ENCODE measurements at regions not wholly inside any gene's neighbourhood (a gene's known extent, or its start where the extent isn't known, plus 50 kb on each side); places are given as distances from the start of the nearest gene placed in this dataset.
"Not testable (repeated sequence)": the region's sequence is repeated elsewhere in the genome, so short reads cannot be mapped to it uniquely, and the experiment has no call there.

DNA sequence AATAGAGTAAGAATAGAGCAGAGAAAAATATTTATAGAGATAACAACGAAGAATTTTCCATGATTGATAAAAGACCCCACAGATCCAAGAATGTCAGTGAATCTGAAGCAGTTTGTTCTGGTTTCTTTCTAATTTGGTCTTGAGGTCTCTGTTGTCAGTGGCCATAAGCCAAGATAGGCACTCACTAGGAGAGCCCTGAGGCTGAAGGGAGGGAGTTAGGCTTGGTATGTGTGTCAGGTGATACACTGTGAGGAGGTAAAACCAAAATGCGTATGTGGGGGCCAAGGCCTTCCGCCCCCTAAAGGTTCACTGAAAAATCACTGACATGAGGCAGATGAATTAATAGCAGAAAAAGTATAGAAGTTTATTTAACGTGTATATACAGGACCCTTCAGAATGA lies 382.3 kb upstream of the HTR2C start:
- DNase-seq (ENCODE audit: low read depth) = no peak
- H3K4me3 ChIP-seq (ENCODE audit: low read length) = no peak overlapping the region
- TF ChIP-seq, protein P1, sequence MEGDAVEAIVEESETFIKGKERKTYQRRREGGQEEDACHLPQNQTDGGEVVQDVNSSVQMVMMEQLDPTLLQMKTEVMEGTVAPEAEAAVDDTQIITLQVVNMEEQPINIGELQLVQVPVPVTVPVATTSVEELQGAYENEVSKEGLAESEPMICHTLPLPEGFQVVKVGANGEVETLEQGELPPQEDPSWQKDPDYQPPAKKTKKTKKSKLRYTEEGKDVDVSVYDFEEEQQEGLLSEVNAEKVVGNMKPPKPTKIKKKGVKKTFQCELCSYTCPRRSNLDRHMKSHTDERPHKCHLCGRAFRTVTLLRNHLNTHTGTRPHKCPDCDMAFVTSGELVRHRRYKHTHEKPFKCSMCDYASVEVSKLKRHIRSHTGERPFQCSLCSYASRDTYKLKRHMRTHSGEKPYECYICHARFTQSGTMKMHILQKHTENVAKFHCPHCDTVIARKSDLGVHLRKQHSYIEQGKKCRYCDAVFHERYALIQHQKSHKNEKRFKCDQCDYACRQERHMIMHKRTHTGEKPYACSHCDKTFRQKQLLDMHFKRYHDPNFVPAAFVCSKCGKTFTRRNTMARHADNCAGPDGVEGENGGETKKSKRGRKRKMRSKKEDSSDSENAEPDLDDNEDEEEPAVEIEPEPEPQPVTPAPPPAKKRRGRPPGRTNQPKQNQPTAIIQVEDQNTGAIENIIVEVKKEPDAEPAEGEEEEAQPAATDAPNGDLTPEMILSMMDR (conservative IDR thresholded peaks at IDR 0.05; ENCODE audit: low read length) = no peak

- TF ChIP-seq, protein P1 (conservative IDR thresholded peaks at IDR 0.05; ENCODE audit: low read length) = no peak
- no peak overlapping the region for H3K4me3 ChIP-seq (ENCODE audit: low read length)
- no peak for DNase-seq (ENCODE audit: low read depth)
These were observed 402.7 kb upstream of the HTR2C start for GRCh38 chrX:114181195-114181594.

- TF ChIP-seq, protein P1 (conservative IDR thresholded peaks at IDR 0.05; ENCODE audit: low read length) = no peak
- DNase-seq (ENCODE audit: low read depth) = no peak
- H3K4me3 ChIP-seq (ENCODE audit: low read length) = no peak overlapping the region
These were observed 405.8 kb upstream of the HTR2C start for GRCh38 chrX:114178126-114178525.

DNA sequence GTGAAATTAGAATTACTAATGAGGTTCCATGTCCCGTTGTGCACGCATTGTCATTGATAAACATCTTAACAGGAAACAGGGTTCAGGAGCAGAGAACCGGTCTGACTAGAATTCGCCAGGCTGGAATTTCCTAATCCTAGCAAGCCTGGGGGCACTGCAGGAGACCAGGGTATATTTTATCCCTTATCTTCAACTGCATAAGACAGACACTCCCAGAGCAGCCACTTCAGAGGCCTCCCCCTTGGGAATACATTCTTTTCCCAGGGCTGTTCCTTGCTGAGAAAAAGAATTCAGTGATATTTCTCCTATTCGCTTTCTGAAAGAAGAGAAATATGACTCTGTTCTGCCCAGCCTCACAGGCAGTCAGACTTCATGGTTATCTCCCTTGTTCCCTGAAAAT lies 416.6 kb upstream of the HTR2C start:
- not testable (repeated sequence) for H3K4me3 ChIP-seq (ENCODE audit: low read length); DNase-seq (ENCODE audit: low read depth)

DNA sequence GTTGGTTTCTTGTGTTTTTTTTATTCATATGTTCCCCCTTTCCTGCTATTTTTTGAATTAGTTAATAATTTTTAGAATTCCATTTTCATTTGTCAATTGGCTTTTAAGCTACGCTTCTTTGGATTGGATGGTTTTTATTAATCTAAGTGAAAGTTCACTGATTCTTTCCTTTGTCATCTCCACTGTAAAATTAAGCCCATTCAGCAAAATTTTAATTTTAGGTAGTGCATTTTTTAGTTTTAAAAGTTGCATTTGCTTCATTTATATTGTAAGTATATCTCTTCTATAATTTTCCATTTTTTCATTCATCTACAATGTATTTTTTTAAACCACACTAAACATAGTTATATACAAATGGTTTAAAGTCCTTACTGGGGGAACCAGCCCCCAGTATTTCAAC lies 417.3 kb upstream of the HTR2C start:
- TF ChIP-seq, protein P1 (conservative IDR thresholded peaks at IDR 0.05; ENCODE audit: low read length) = no peak
- DNase-seq (ENCODE audit: low read depth) = no peak
- H3K4me3 ChIP-seq (ENCODE audit: low read length) = no peak overlapping the region

- TF ChIP-seq, protein P1 (conservative IDR thresholded peaks at IDR 0.05; ENCODE audit: low read length) = no peak
- no peak overlapping the region for H3K4me3 ChIP-seq (ENCODE audit: low read length)
- DNase-seq (ENCODE audit: low read depth) = no peak
These were observed 418.3 kb upstream of the HTR2C start for GRCh38 chrX:114165537-114165936.

DNA sequence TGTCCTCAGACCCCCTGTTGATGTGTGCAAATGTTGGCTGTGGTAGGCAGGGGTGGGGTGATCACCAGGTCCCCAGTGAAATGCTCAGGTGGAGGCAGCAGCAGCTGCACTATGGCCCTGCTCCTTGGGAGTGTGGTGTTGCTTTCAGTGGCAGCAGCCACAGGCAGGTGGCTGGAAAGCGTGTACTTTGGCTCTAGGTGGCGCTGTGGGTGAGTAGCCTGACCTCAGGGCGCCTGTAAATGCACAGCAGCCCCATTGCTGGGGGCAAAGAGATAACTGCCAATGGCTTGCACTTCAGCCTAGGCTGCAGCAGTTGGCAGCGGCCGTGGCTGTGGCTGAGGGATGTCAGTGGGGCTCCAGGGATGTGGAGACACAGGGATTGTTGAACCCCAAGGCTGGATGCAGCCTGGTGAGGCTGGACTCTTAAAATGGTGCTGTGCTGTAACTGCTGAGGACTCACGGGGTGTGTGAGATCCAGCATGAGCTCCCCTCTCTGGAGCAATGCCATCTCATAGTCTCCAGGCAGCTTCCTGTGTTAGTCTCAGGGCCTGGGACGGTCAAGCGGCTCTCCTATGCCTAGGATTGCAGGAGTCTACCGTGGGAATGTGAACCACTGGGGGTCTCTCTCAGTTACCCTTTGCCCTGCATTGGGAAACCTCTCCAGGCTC lies 421.7 kb upstream of the HTR2C start:
- H3K4me3 ChIP-seq (ENCODE audit: low read length) = no peak overlapping the region
- DNase-seq (ENCODE audit: low read depth) = no peak
- TF ChIP-seq, protein P1 (conservative IDR thresholded peaks at IDR 0.05; ENCODE audit: low read length) = no peak

- TF ChIP-seq, protein P1 (conservative IDR thresholded peaks at IDR 0.05; ENCODE audit: low read length) = no peak
- no peak for DNase-seq (ENCODE audit: low read depth)
- no peak overlapping the region for H3K4me3 ChIP-seq (ENCODE audit: low read length)
These were observed 431.1 kb upstream of the HTR2C start for GRCh38 chrX:114152801-114153200.
